HG02970 (cell line): ENCODE measurements at regions not wholly inside any gene's neighbourhood (a gene's known extent, or its start where the extent isn't known, plus 50 kb on each side); places are given as distances from the start of the nearest gene placed in this dataset.
"Not testable (repeated sequence)": the region's sequence is repeated elsewhere in the genome, so short reads cannot be mapped to it uniquely, and the experiment has no call there.

Source experiments
- ATAC-seq: cut with Tn5 transposase; IDR thresholded peaks from one replicate; pipeline ENCODE4 v1.9.1; 2021; ENCODE audit warnings: mild to moderate bottlenecking, moderate library complexity, moderate number of reproducible peaks; ENCODE audit not compliant: unreplicated experiment, low FRiP score

DNA sequence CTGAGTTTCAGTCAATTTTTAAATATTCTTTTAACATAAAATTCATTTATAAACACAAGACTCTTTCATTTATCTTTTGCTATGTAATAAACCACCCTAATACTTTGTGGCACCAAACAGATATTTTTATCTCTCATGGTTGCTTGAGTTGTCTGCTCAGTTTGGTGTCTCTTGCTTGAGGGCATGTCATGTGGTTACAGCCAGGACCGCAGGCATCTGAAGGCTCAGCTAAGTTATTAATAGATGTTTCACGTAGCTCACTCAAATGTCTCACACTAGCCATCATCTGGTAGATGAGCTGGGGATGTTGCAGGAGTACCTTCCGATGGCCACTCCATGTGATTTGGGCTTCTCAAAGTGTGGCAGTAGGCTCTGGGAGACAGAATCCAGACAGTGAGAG is 597.8 kb downstream of the ETNK1 start:
- no peak for ATAC-seq

GRCh38 chr12:23228101-23228500 is 603.1 kb downstream of the ETNK1 start:
- ATAC-seq = no peak

GRCh38 chr12:23230899-23231298 is 605.9 kb downstream of the ETNK1 start:
- ATAC-seq = no peak

DNA sequence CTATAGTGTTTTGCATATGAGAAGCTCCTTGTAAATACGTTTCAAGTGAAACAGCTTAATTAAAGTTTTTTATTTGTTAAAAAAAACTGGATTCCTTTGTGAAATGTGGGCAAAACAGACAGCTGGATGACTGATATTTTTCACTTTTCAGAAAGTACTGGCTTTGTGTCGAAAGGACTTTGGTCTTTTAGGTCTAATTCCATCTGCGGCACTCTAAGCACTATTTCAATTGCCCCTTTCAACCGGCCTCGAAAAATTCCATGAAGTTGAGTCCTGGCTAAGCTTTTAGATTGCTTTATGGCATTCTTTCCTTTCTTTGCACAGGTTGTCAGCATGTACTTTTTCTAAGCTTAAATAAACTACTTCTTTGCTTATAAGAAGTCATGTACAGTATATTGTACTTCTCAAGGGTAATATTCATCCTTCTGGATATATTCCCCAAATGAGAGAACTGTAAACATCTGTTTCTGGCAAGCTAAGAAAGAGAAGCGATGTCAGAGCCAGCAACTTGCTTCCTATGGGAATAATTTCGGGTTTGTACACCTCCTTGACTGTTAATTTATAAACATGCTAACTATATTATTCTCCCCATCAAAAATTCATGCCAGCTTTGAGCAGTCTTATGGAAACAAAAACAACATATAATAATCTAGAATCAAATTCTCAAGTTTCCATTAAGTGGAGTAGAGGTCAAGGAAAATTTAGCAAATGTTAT is 611.3 kb downstream of the ETNK1 start:
- no peak for ATAC-seq

DNA sequence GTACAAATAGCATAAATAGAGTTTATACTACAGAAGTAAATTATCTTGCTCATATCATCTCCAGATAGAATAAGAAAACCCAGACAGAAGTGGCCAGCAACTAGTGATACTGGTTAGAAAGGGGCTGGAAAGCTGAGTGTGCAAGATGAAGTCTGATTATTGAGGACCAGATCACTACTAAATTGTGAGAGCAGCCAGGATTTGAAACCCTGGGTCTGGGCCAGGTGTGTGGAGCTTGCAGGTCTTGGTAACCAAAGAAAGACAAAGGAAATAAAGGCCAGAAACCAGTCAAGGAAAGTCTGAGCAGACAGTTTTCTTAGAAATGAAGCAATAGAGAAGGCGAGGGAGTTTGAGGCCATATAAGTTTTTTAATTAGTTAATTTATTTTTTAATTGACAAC is 611.8 kb downstream of the ETNK1 start:
- no peak for ATAC-seq

- no peak for ATAC-seq
Measured at GRCh38 chr12:23238190-23238589, 613.2 kb downstream of the ETNK1 start.

GRCh38 chr12:23238957-23239356 is 614.0 kb downstream of the ETNK1 start:
- no peak for ATAC-seq

DNA sequence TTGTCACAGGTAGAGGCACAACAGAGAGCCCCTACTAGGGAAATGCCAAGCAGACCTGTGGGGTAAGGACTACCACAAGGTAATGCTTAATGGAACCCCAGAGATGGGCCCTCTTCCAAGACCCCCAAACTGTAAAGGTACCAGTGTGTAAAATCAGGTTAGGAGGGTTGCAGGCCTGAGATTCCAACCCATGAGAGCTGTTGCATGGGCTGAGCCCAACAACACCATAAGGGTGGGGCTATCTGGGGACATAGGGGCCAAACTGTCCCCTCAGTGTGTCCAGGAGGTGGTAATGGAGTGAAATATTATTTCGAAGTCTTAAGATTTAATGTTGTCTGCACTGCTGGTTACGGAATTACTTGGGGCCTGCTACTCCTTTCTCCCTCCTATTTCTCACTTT is 620.2 kb downstream of the ETNK1 start:
- ATAC-seq = no peak

GRCh38 chr12:23253191-23253590 is 628.2 kb downstream of the ETNK1 start:
- no peak for ATAC-seq

DNA sequence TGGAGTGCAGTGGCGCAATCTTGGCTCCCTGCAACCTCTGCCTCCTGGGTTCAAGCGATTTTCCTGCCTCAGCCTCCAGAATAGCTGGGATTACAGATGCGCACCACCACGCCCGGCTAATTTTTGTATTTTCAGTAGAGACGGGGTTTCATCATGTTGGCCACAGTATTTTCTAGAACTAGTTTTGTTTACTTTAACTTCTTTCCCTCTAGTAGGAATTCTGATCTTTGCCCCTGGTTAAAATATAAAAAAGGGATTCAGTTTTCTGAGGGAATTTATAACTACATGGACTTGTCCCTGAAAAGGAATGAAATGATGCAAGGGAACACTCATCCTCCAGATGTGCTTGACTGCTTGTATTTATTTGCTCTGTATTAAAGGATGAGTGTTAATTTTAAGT is 628.9 kb downstream of the ETNK1 start:
- ATAC-seq = not testable (repeated sequence)

GRCh38 chr12:23259558-23259957 is 634.6 kb downstream of the ETNK1 start:
- ATAC-seq = no peak

DNA sequence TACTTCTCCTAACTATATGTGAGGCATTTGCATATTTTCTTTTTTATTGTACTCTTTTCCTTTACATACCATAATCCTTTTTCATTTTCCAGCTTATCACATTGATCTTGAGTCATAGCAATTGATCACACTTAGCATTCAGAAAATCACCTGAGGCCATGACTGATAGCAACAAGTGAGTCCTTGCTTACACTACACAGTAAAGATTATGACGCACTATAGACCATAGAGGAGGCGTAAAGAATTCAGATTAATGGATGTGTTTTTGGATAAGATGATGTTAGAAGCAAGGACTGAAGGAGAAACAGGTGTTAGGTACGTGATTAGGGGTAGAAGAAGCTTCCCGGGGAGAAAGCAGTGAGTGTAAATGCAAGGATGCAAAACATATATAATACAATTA is 637.7 kb downstream of the ETNK1 start:
- no peak for ATAC-seq

- no peak for ATAC-seq
Measured at GRCh38 chr12:23277831-23278230, 652.9 kb downstream of the ETNK1 start.

DNA sequence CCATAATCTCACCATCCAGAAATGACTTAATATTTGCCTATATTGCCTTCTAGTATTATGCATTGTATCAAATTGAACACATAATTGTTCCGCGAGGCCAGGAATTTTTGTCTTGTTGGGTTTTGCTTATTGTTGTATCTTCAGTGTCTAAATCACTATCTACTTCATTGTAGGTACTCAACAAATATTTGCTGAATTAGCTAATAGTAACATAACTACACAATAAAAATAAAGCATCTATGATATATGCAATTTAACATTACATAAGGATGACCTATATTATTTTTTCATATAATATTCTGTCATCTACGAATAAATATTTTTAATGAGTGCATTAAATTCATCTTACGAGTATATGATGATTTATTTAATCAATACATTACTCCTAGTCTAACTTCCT is 656.3 kb downstream of the ETNK1 start:
- no peak for ATAC-seq

DNA sequence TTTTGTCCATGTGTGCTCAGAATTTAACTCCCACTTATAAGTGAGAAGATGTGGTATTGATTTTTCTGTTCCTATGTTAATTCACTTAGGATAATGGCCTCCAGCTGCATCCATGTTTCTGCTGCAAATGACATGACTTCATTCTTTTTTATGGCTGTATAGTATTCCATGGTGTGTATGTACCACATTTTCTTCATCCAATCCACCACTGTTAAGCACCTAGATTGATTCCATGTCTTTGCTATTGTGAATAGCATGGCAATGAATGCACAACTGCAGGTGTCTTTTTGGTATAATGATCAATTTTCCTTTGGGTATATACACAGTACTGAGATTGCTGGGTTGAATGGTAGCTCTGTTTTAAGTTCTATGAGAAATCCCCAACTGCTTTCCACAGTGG is 657.7 kb downstream of the ETNK1 start:
- ATAC-seq = no peak

DNA sequence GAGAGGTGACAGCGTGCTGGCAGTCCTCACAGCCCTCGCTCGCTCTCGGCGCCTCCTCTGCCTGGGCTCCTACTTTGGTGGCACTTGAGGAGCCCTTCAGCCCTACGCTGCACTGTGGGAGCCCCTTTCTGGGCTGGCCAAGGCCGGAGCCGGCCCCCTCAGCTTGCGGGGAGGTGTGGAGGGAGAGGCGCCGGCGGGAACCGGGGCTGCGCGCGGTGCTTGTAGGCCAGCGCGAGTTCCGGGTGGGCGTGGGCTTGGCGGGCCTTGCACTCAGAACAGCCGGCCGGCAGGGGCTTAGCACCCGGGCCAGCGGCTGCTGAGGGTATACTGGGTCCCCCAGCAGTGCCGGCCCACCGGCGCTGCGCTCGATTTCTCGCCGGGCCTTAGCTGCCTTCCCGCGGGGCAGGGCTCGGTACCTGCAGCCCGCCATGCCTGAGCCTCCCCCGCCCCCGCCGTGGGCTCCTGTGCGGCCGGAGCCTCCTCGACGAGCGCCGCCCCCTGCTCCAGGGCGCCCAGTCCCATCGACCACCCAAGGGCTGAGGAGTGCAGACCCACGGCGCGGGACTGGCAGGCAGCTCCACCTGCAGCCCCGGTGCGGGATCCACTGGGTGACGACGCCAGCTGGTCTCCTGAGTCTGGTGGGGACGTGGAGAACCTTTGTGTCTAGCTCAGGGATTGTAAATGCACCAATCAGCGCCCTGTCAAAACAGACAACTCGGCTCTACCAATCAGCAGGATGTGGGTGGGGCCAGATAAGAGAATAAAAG is 661.0 kb downstream of the ETNK1 start:
- ATAC-seq = not testable (repeated sequence)

DNA sequence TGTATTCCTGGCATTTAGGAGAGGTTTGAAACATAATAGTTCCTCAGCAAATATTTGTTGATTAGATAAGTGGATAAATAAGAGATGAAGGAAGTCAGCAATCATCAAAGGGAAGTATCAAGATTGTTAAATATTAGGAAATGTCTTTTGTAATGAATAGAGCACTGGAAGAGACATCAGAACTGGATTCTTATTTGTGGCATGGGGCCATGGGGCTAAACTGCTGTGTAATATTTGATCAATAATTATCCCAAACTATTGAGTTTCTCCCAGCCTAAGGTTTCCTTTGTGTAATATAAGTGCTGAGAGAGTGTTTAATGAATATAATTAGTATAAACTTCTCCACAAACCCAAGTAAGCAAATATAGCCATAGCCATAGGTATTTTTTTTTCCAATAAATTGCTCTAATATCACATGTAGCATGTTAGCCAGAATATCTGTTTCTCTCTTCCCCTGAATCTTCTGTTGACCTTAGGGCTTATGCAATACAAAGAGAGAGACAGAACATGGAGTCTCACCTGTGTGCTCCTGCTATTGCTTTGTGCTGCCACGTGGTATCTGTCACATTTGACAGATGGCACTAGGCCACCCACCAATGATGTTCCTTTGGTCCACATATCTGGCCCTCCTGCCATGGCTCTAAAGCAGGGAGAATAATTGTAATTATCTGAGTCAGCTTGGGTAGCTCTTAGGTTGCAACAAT is 658.7 kb downstream of the SOX5 start:
- no peak for ATAC-seq

DNA sequence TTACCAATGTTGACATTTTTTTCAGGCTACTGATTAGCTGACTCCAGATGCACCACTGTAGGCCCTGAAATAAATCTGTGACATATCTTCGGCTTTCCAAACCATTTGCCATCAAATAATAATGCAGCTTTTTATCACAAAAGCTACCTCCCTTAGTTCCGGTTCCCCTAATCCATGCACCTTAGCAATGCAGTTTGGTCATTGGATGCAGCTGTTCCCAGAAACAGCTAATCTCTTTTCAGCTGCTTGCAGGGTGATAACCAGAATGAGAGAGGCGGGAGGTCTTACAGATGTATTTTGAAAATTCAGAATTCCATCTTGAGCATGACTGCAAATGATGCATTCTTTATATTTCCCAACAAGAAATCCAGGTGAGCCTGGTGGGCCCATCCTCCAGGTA is 646.2 kb downstream of the SOX5 start:
- no peak for ATAC-seq

DNA sequence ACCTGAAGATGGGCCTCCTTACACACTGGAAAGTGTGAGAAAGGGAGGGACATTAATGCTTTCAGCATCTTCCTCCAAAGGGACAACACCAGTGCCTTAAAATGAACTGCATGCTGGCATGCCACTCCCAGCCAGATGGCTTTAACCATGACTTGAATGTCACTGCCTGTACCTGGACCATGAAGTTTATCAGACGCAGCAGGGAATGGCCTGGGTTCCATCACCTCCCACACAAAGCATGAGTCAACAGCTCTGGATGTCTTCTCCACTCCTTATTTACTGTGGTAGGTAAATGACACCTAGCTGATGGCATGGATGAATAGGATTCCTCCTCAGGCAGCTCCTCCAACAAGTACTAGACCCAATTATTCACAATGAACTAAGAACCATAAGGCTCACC is 645.6 kb downstream of the SOX5 start:
- no peak for ATAC-seq

DNA sequence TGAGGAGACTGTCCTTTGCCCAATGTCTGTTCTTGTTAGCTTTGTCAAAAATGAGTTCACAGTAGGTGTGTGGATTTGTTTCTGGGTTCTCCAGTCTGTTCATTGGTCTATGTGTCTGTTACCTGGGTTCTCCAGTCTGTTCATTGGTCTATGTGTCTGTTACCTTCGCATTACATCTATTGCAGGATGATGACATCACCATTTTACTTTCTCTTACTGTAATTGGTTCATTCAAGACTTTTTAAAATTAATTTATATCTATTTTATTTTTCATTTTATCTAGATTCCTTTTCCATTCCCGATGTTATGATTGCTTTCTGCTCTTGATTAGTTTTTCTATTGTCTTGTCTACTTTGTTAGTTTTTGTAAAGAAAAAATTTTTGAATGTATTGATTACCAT is 615.5 kb downstream of the SOX5 start:
- ATAC-seq = no peak

GRCh38 chr12:23335593-23335992 is 613.9 kb downstream of the SOX5 start:
- no peak for ATAC-seq

DNA sequence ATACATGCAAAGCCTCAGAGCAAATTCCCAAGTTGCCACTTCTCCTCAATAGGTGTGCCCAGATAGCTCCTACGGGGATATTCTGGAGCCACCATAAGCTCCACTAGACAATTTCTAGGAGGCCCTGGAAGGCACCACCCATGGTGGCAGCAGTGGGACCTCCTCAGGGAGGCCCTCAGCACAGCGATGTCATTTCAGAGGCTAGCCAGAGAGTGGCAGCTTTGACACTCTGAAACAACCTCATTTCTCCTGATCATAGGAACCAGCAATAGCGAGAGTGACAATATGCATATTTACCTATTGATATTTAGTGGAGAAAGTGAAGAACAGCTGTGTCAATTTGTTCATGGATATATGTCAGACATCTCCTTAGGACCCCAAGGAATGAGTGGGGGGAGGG is 612.3 kb downstream of the SOX5 start:
- ATAC-seq = no peak
